HepG2 (cell line): ENCODE measurements at regions not wholly inside any gene's neighbourhood (a gene's known extent, or its start where the extent isn't known, plus 50 kb on each side); places are given as distances from the start of the nearest gene placed in this dataset.

Experiments
- AHR ChIP-seq: IDR thresholded peaks from 2 replicates; pipeline ENCODE4 v1.6.1; 2018; ENCODE audit warnings: missing genetic modification reagents, missing compliant biosample characterization
- CBX1 ChIP-seq: IDR thresholded peaks from one replicate; pipeline ENCODE4 v1.6.1; 2016; ENCODE audit warnings: antibody characterized with exemption, low read depth
- DNMT3B ChIP-seq: conservative IDR thresholded peaks from 2 replicates; pipeline ENCODE4 v1.6.1; 2016; ENCODE audit warnings: missing biosample characterization, control low read depth
- IKZF1 ChIP-seq: fragments of 450-650 bp; IDR thresholded peaks from 2 replicates; pipeline ENCODE4 v1.7.1; 2016
- IRX3 ChIP-seq: sonication (generic); formaldehyde crosslinking; IDR thresholded peaks from 2 replicates; pipeline ENCODE4 v1.8.1; 2023; ENCODE audit warnings: mild to moderate bottlenecking, low read depth, missing genetic modification reagents, borderline replicate concordance
- POLR2A ChIP-seq, 2 experiments: IDR thresholded peaks; 2 replicates each; pipeline ENCODE4 v1.6.1; 2011; ENCODE audit warnings: low read depth in 2 of 2, low read length in 2 of 2, mild to moderate bottlenecking in 1 of 2, moderate library complexity in 1 of 2; ENCODE audit not compliant: insufficient read depth in 1 of 2
- PRMT3 ChIP-seq: sonication (generic); formaldehyde crosslinking; IDR thresholded peaks from 2 replicates; pipeline ENCODE4 v1.8.1; 2022; ENCODE audit warnings: low read depth, mild to moderate bottlenecking, moderate library complexity, missing genetic modification reagents, borderline replicate concordance
- SNAI1 ChIP-seq: sonication (generic); formaldehyde crosslinking; IDR thresholded peaks from 2 replicates; pipeline ENCODE4 v1.5.0; 2020; ENCODE audit warnings: mild to moderate bottlenecking, missing genetic modification reagents, borderline replicate concordance
- YEATS4 ChIP-seq: sonication (generic); formaldehyde crosslinking; IDR thresholded peaks from 2 replicates; pipeline ENCODE4 v1.4.0; 2020; ENCODE audit warnings: missing genetic modification reagents, borderline replicate concordance
- TF ChIP-seq, protein P1 (sequence below): sonication (generic); formaldehyde crosslinking; IDR thresholded peaks from 2 replicates; pipeline ENCODE4 v1.9.0; 2021; ENCODE audit warnings: missing genetic modification reagents, mild to moderate bottlenecking, borderline replicate concordance
- TF ChIP-seq, protein P2 (sequence below), 2 experiments: IDR thresholded peaks; 2 replicates each; pipeline ENCODE4 v1.6.1; 2011 to 2012; ENCODE audit warnings: low read length in 2 of 2, borderline replicate concordance in 1 of 2, low read depth in 1 of 2, mild to moderate bottlenecking in 1 of 2, moderate library complexity in 1 of 2
- TF ChIP-seq, protein P3 (sequence below): sonication (generic); formaldehyde crosslinking; IDR thresholded peaks from 2 replicates; pipeline ENCODE4 v1.8.1; 2022; ENCODE audit warnings: low read depth, mild to moderate bottlenecking, missing genetic modification reagents
- TF ChIP-seq, protein P4 (sequence below): sonication (generic); formaldehyde crosslinking; IDR thresholded peaks from 2 replicates; pipeline ENCODE4 v1.5.0; 2020; ENCODE audit warnings: mild to moderate bottlenecking, missing genetic modification reagents, moderate library complexity

DNA sequence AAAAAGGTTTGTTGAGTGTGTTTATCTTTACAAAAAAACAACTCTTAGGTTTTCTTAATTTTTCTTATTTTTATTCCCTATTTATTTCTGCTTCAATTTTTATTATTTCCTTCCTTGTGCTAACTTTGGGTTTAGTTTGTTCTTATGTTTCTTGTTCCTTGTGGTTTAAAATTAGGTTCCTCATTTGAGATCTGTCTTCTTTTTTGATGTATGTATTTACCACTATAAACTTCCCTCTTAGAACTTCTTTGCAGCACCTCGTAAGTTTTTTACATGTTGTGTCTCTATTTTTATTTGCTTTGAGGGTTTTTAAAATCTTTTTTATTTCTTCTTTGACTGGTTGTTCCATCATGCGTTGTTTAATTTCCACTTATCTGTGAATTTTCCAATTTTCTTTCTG is 1217.1 kb upstream of the CELF2 start:
- no peak for TF ChIP-seq PRMT3
- TF ChIP-seq IRX3 (CRISPR knock-in tag) = no peak
- TF ChIP-seq, protein P1, sequence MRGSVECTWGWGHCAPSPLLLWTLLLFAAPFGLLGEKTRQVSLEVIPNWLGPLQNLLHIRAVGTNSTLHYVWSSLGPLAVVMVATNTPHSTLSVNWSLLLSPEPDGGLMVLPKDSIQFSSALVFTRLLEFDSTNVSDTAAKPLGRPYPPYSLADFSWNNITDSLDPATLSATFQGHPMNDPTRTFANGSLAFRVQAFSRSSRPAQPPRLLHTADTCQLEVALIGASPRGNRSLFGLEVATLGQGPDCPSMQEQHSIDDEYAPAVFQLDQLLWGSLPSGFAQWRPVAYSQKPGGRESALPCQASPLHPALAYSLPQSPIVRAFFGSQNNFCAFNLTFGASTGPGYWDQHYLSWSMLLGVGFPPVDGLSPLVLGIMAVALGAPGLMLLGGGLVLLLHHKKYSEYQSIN (CRISPR knock-in tag) = no peak
- TF ChIP-seq, protein P2, sequence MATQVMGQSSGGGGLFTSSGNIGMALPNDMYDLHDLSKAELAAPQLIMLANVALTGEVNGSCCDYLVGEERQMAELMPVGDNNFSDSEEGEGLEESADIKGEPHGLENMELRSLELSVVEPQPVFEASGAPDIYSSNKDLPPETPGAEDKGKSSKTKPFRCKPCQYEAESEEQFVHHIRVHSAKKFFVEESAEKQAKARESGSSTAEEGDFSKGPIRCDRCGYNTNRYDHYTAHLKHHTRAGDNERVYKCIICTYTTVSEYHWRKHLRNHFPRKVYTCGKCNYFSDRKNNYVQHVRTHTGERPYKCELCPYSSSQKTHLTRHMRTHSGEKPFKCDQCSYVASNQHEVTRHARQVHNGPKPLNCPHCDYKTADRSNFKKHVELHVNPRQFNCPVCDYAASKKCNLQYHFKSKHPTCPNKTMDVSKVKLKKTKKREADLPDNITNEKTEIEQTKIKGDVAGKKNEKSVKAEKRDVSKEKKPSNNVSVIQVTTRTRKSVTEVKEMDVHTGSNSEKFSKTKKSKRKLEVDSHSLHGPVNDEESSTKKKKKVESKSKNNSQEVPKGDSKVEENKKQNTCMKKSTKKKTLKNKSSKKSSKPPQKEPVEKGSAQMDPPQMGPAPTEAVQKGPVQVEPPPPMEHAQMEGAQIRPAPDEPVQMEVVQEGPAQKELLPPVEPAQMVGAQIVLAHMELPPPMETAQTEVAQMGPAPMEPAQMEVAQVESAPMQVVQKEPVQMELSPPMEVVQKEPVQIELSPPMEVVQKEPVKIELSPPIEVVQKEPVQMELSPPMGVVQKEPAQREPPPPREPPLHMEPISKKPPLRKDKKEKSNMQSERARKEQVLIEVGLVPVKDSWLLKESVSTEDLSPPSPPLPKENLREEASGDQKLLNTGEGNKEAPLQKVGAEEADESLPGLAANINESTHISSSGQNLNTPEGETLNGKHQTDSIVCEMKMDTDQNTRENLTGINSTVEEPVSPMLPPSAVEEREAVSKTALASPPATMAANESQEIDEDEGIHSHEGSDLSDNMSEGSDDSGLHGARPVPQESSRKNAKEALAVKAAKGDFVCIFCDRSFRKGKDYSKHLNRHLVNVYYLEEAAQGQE (IDR thresholded peaks at IDR 0.05; ENCODE audit: borderline replicate concordance in 1 of 2, low read depth in 1 of 2, low read length in 2 of 2) = no peak
- TF ChIP-seq AHR = no peak
- no peak for TF ChIP-seq YEATS4 (CRISPR knock-in tag)
- TF ChIP-seq CBX1 = no peak
- TF ChIP-seq DNMT3B (CRISPR knock-in tag) = no peak
- TF ChIP-seq, protein P3, sequence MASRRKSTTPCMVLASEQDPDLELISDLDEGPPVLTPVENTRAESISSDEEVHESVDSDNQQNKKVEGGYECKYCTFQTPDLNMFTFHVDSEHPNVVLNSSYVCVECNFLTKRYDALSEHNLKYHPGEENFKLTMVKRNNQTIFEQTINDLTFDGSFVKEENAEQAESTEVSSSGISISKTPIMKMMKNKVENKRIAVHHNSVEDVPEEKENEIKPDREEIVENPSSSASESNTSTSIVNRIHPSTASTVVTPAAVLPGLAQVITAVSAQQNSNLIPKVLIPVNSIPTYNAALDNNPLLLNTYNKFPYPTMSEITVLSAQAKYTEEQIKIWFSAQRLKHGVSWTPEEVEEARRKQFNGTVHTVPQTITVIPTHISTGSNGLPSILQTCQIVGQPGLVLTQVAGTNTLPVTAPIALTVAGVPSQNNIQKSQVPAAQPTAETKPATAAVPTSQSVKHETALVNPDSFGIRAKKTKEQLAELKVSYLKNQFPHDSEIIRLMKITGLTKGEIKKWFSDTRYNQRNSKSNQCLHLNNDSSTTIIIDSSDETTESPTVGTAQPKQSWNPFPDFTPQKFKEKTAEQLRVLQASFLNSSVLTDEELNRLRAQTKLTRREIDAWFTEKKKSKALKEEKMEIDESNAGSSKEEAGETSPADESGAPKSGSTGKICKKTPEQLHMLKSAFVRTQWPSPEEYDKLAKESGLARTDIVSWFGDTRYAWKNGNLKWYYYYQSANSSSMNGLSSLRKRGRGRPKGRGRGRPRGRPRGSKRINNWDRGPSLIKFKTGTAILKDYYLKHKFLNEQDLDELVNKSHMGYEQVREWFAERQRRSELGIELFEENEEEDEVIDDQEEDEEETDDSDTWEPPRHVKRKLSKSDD (CRISPR knock-in tag) = no peak
- TF ChIP-seq SNAI1 (CRISPR knock-in tag) = no peak
- TF ChIP-seq, protein P4, sequence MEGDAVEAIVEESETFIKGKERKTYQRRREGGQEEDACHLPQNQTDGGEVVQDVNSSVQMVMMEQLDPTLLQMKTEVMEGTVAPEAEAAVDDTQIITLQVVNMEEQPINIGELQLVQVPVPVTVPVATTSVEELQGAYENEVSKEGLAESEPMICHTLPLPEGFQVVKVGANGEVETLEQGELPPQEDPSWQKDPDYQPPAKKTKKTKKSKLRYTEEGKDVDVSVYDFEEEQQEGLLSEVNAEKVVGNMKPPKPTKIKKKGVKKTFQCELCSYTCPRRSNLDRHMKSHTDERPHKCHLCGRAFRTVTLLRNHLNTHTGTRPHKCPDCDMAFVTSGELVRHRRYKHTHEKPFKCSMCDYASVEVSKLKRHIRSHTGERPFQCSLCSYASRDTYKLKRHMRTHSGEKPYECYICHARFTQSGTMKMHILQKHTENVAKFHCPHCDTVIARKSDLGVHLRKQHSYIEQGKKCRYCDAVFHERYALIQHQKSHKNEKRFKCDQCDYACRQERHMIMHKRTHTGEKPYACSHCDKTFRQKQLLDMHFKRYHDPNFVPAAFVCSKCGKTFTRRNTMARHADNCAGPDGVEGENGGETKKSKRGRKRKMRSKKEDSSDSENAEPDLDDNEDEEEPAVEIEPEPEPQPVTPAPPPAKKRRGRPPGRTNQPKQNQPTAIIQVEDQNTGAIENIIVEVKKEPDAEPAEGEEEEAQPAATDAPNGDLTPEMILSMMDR (CRISPR knock-in tag) = no peak
- TF ChIP-seq POLR2A (IDR thresholded peaks at IDR 0.05; ENCODE audit: insufficient read depth in 1 of 2, low read depth in 2 of 2, low read length in 2 of 2) = no peak
- no peak for TF ChIP-seq IKZF1
